ENCODE measurements at regions not wholly inside any gene's neighbourhood (a gene's known extent, or its start where the extent isn't known, plus 50 kb on each side); places are given as distances from the start of the nearest gene placed in this dataset.
A peak's percentile ranks its signal among the peaks of the same experiment; 100 is the strongest.

DNA sequence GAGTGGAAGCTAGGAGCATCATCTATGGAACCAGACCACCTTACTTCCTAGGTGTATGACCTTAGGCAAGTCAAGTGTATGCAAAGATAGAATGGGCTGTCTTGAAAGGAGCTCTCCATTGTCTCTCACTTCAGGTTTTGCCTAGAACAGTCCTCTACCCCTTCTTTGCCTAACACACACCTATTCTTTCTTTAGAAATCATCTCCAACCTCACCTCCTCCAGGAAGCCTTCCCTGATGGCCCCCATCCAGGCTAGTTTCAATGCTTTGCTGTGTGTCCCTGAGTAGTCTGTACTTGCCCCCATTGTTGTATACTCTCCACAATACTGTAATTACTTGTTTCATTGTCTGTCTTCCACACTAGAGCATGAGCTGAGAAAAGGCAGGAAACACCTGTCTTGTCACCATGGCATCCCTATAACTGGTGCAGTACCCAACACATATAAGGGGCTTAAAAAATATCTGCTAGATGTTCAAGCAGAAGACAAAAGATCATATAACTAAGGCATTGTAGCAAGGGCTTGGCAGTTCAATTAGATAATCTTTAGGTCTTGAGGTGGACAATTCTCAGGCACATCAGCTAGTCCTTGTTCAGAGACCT, 83.0 kb downstream of the RRAGC start:
- no peaks in the 10 kb centered on the region for H3K79me2 ChIP-seq (replicated peaks; ENCODE audit: insufficient read depth)
- H3K27me3 ChIP-seq (ENCODE audit: insufficient read depth), result no peaks in the 10 kb centered on the region
- DNase-seq (ENCODE audit: low spot score) (no peak), ATAC-seq (no peak)
- no peak overlapping the region for H3K27ac Mint-ChIP-seq
- no peak overlapping the region for H3K4me3 ChIP-seq
- no peaks in the 10 kb centered on the region for H3K36me3 ChIP-seq (ENCODE audit: insufficient read depth)
- no peak overlapping the region for H3K27ac ChIP-seq (ENCODE audit: low read depth)
- H3K9me3 Mint-ChIP-seq, result no peaks in the 10 kb centered on the region
- TF ChIP-seq CREB1 (CRISPR knock-in tag; IDR thresholded peaks at IDR 0.05; ENCODE audit: low read depth) (no peak), EZH2 (IDR thresholded peaks at IDR 0.05; ENCODE audit: low read depth, unreplicated experiment) (no peak), ZNF331 (CRISPR knock-in tag; IDR thresholded peaks at IDR 0.05; ENCODE audit: low read depth) (no peak), STAT1 (IDR thresholded peaks at IDR 0.05; ENCODE audit: unreplicated experiment) (no peak)
- H4K20me1 ChIP-seq (replicated peaks; ENCODE audit: insufficient read depth), result no peaks in the 10 kb centered on the region
- H3K4me1 ChIP-seq (ENCODE audit: insufficient read depth), result peaks cover 16% of the 10 kb centered on the region; the same call in 1 of the 2 replicates
- H3K4me1 Mint-ChIP-seq, result peaks cover 15% of the 10 kb centered on the region
- H3K4me2 ChIP-seq, result no peak overlapping the region
- no peaks in the 10 kb centered on the region for H3K27me3 Mint-ChIP-seq (ENCODE audit: insufficient read depth, low read depth, poor library complexity)
- no peaks in the 10 kb centered on the region for H3F3A ChIP-seq (replicated peaks; ENCODE audit: low read depth)
- H3K36me3 Mint-ChIP-seq (ENCODE audit: low read depth), result no peaks in the 10 kb centered on the region
- H3K4me3 Mint-ChIP-seq, result no peak overlapping the region
- no peak overlapping the region for H2AFZ ChIP-seq
- H3K9me2 ChIP-seq (ENCODE audit: insufficient read depth), result no peaks in the 10 kb centered on the region

DNA sequence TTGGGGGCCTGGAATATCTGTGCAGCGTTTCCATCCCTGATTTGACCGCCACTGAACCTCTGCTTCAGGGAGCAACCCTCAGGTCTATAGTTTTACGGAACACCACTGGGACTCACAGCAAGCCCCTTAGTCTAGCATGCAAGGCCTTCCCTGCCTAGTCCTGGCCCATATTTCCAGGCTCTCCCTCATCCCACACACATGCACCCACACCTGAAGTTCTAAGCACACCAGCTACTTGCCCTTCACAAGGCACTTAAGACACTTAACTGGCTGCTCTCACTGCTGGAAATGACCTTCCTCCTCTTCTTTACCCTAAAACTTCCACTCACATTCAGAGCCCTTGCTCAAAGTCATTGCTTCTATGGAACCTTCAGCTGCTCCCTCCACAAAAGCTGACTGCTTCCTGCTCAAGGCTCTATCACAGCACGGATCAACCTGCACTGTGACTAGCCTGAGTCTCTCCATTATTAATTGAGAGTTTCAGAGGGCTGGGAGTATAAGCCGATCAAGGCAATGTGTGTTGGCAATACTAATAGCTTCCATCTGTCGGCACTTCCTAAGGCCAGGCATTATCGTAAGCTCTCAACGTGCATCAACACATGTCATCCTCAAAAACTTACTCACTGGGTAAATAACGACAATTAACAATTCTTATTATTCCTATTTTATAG, 84.3 kb downstream of the RRAGC start:
- H3K9me2 ChIP-seq (ENCODE audit: insufficient read depth), result no peaks in the 10 kb centered on the region
- H3K79me2 ChIP-seq (replicated peaks; ENCODE audit: insufficient read depth), result no peaks in the 10 kb centered on the region
- Mint-ChIP-seq H3K27ac (no peak overlapping the region), H3K27me3 (ENCODE audit: insufficient read depth, low read depth, poor library complexity) (no peaks in the 10 kb centered on the region), H3K4me3 (no peak overlapping the region), H3K36me3 (ENCODE audit: low read depth) (no peaks in the 10 kb centered on the region), H3K9me3 (no peaks in the 10 kb centered on the region), H3K4me1 (peaks cover 9% of the 10 kb centered on the region)
- H3K4me2 ChIP-seq, result no peak overlapping the region
- ATAC-seq (no peak), DNase-seq (ENCODE audit: low spot score) (no peak)
- H3K36me3 ChIP-seq (ENCODE audit: insufficient read depth), result no peaks in the 10 kb centered on the region
- no peak overlapping the region for H3K4me3 ChIP-seq
- no peaks in the 10 kb centered on the region for H3K27me3 ChIP-seq (ENCODE audit: insufficient read depth)
- H3K4me1 ChIP-seq (ENCODE audit: insufficient read depth), result peaks cover 8% of the 10 kb centered on the region; the same call in 1 of the 2 replicates
- TF ChIP-seq ZNF114 (CRISPR knock-in tag; IDR thresholded peaks at IDR 0.05), result no peak
- no peak for TF ChIP-seq CREB1 (CRISPR knock-in tag; IDR thresholded peaks at IDR 0.05; ENCODE audit: low read depth)
- TF ChIP-seq, protein P1, sequence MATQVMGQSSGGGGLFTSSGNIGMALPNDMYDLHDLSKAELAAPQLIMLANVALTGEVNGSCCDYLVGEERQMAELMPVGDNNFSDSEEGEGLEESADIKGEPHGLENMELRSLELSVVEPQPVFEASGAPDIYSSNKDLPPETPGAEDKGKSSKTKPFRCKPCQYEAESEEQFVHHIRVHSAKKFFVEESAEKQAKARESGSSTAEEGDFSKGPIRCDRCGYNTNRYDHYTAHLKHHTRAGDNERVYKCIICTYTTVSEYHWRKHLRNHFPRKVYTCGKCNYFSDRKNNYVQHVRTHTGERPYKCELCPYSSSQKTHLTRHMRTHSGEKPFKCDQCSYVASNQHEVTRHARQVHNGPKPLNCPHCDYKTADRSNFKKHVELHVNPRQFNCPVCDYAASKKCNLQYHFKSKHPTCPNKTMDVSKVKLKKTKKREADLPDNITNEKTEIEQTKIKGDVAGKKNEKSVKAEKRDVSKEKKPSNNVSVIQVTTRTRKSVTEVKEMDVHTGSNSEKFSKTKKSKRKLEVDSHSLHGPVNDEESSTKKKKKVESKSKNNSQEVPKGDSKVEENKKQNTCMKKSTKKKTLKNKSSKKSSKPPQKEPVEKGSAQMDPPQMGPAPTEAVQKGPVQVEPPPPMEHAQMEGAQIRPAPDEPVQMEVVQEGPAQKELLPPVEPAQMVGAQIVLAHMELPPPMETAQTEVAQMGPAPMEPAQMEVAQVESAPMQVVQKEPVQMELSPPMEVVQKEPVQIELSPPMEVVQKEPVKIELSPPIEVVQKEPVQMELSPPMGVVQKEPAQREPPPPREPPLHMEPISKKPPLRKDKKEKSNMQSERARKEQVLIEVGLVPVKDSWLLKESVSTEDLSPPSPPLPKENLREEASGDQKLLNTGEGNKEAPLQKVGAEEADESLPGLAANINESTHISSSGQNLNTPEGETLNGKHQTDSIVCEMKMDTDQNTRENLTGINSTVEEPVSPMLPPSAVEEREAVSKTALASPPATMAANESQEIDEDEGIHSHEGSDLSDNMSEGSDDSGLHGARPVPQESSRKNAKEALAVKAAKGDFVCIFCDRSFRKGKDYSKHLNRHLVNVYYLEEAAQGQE (IDR thresholded peaks at IDR 0.05; ENCODE audit: unreplicated experiment), result no peak
- TF ChIP-seq STAT1 (IDR thresholded peaks at IDR 0.05; ENCODE audit: unreplicated experiment), result no peak
- no peak for TF ChIP-seq EZH2phosphoT487 (IDR thresholded peaks at IDR 0.05; ENCODE audit: unreplicated experiment)
- no peak for TF ChIP-seq NANOG (IDR thresholded peaks at IDR 0.05; ENCODE audit: borderline replicate concordance)
- TF ChIP-seq, protein P2, sequence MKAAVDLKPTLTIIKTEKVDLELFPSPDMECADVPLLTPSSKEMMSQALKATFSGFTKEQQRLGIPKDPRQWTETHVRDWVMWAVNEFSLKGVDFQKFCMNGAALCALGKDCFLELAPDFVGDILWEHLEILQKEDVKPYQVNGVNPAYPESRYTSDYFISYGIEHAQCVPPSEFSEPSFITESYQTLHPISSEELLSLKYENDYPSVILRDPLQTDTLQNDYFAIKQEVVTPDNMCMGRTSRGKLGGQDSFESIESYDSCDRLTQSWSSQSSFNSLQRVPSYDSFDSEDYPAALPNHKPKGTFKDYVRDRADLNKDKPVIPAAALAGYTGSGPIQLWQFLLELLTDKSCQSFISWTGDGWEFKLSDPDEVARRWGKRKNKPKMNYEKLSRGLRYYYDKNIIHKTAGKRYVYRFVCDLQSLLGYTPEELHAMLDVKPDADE (IDR thresholded peaks at IDR 0.05), result no peak
- TF ChIP-seq JUNB (IDR thresholded peaks at IDR 0.05; ENCODE audit: unreplicated experiment), result no peak
- TF ChIP-seq, protein P3, sequence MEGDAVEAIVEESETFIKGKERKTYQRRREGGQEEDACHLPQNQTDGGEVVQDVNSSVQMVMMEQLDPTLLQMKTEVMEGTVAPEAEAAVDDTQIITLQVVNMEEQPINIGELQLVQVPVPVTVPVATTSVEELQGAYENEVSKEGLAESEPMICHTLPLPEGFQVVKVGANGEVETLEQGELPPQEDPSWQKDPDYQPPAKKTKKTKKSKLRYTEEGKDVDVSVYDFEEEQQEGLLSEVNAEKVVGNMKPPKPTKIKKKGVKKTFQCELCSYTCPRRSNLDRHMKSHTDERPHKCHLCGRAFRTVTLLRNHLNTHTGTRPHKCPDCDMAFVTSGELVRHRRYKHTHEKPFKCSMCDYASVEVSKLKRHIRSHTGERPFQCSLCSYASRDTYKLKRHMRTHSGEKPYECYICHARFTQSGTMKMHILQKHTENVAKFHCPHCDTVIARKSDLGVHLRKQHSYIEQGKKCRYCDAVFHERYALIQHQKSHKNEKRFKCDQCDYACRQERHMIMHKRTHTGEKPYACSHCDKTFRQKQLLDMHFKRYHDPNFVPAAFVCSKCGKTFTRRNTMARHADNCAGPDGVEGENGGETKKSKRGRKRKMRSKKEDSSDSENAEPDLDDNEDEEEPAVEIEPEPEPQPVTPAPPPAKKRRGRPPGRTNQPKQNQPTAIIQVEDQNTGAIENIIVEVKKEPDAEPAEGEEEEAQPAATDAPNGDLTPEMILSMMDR (conservative IDR thresholded peaks at IDR 0.05; ENCODE audit: low read depth in 2 of 2), result no peak
- no peak for TF ChIP-seq POLR2AphosphoS5 (IDR thresholded peaks at IDR 0.05; ENCODE audit: low read depth)
- 0 out of 2 replicates have a peak overlapping the region, but pooled peaks have one; percentile 52 for H2AFZ ChIP-seq
- no peaks in the 10 kb centered on the region for H4K20me1 ChIP-seq (replicated peaks; ENCODE audit: insufficient read depth)
- H3K27ac ChIP-seq (ENCODE audit: low read depth), result no peak overlapping the region
- H3F3A ChIP-seq (replicated peaks; ENCODE audit: low read depth), result no peaks in the 10 kb centered on the region

All from GM23338 (cell line).